GM23338 (cell line): ENCODE measurements at regions not wholly inside any gene's neighbourhood (a gene's known extent, or its start where the extent isn't known, plus 50 kb on each side); places are given as distances from the start of the nearest gene placed in this dataset.

Experiments
- ATAC-seq: fragments of 200-7000 bp; cut with Tn5 transposase; 3 replicates; pipeline ENCODE4 v1.9.1; 2020
- DNase-seq: peaks from one replicate; pipeline ENCODE4 v3.0.0-alpha.2; 2015; ENCODE audit warnings: low spot score
- H2AFZ ChIP-seq: fragments of 200-600 bp; sonication (generic); 2 replicates; pipeline ENCODE4 v1.8.0; 2016; ENCODE audit warnings: antibody characterized with exemption, mild to moderate bottlenecking, moderate library complexity
- H3F3A ChIP-seq: fragments of 200-600 bp; sonication (generic); replicated peaks from 2 replicates; pipeline ENCODE4 v1.8.0; 2017; ENCODE audit warnings: antibody characterized with exemption, mixed run types, low read depth
- H3K27ac ChIP-seq: fragments of 200-600 bp; sonication (generic); 2 replicates; pipeline ENCODE4 v1.6.1; 2016; ENCODE audit warnings: low read depth
- H3K27me3 ChIP-seq: fragments of 200-600 bp; sonication (generic); 2 replicates; pipeline ENCODE4 v1.8.0; 2016; ENCODE audit warnings: mild to moderate bottlenecking, mixed run types, moderate library complexity; ENCODE audit not compliant: insufficient read depth
- H3K36me3 ChIP-seq: fragments of 200-600 bp; sonication (generic); 2 replicates; pipeline ENCODE4 v1.8.0; 2016; ENCODE audit warnings: mild to moderate bottlenecking; ENCODE audit not compliant: insufficient read depth
- H3K4me1 ChIP-seq: fragments of 200-600 bp; sonication (generic); 2 replicates; pipeline ENCODE4 v1.8.0; 2016; ENCODE audit warnings: mild to moderate bottlenecking, moderate library complexity; ENCODE audit not compliant: insufficient read depth
- H3K4me2 ChIP-seq: fragments of 200-600 bp; sonication (generic); 2 replicates; pipeline ENCODE4 v1.7.1; 2017; ENCODE audit warnings: mixed run types
- H3K4me3 ChIP-seq: fragments of 200-600 bp; sonication (generic); 2 replicates; pipeline ENCODE4 v1.6.1; 2016; ENCODE audit warnings: mixed run types
- H3K79me2 ChIP-seq: fragments of 200-600 bp; sonication (generic); replicated peaks from 2 replicates; pipeline ENCODE4 v1.8.0; 2017; ENCODE audit warnings: mild to moderate bottlenecking; ENCODE audit not compliant: insufficient read depth
- H3K9me2 ChIP-seq: fragments of 200-600 bp; sonication (generic); 2 replicates; pipeline ENCODE4 v1.8.0; 2017; ENCODE audit not compliant: insufficient read depth
- H4K20me1 ChIP-seq: fragments of 200-600 bp; sonication (generic); replicated peaks from 2 replicates; pipeline ENCODE4 v1.8.0; 2017; ENCODE audit warnings: mild to moderate bottlenecking; ENCODE audit not compliant: insufficient read depth
- H3K27ac Mint-ChIP-seq: 2 replicates; pipeline ENCODE4 v1.8.0; 2020; ENCODE audit warnings: inconsistent platforms, mild to moderate bottlenecking, moderate library complexity, mixed read lengths
- H3K27me3 Mint-ChIP-seq: 3 replicates; pipeline ENCODE4 v1.8.0; 2022; ENCODE audit warnings: low read depth, mild to moderate bottlenecking, moderate library complexity, mixed read lengths, inconsistent platforms; ENCODE audit not compliant: insufficient read depth, poor library complexity
- H3K36me3 Mint-ChIP-seq: 3 replicates; pipeline ENCODE4 v1.8.0; 2021; ENCODE audit warnings: low read depth, mild to moderate bottlenecking, inconsistent platforms, moderate library complexity, mixed read lengths
- H3K4me1 Mint-ChIP-seq: 3 replicates; pipeline ENCODE4 v1.8.0; 2020; ENCODE audit warnings: mild to moderate bottlenecking, inconsistent platforms, mixed read lengths
- H3K4me3 Mint-ChIP-seq: 3 replicates; pipeline ENCODE4 v1.8.0; 2021; ENCODE audit warnings: moderate library complexity, mild to moderate bottlenecking, inconsistent platforms, mixed read lengths
- H3K9me3 Mint-ChIP-seq: 3 replicates; pipeline ENCODE4 v1.8.0; 2020; ENCODE audit warnings: moderate library complexity, mild to moderate bottlenecking, inconsistent platforms, mixed read lengths
- CREB1 ChIP-seq: fragments of 250-450 bp; sonication (Bioruptor Pico); IDR thresholded peaks from 2 replicates; pipeline ENCODE4 v1.5.0; 2020; ENCODE audit warnings: low read depth, mild to moderate bottlenecking, moderate library complexity
- CTCF ChIP-seq, 2 experiments: fragments of 200-600 bp in 1 of 2; sonication (generic) in 1 of 2; conservative IDR thresholded peaks; 2 replicates each; pipeline versions ENCODE4 v1.5.1 to v1.6.1; 2016 to 2017; ENCODE audit warnings: antibody characterized with exemption in 2 of 2, low read depth in 2 of 2, mild to moderate bottlenecking in 2 of 2, moderate library complexity in 1 of 2
- ETS1 ChIP-seq: IDR thresholded peaks from 2 replicates; pipeline ENCODE4 v1.6.1; 2016; ENCODE audit warnings: antibody characterized with exemption
- EZH2 ChIP-seq: fragments of 200-600 bp; sonication (generic); IDR thresholded peaks from one replicate; pipeline ENCODE4 v1.8.0; 2017; ENCODE audit warnings: antibody characterized with exemption, mild to moderate bottlenecking, low read depth; ENCODE audit not compliant: unreplicated experiment
- EZH2phosphoT487 ChIP-seq: fragments of 200-600 bp; sonication (generic); IDR thresholded peaks from one replicate; pipeline ENCODE4 v1.8.1; 2018; ENCODE audit warnings: antibody characterized with exemption; ENCODE audit not compliant: unreplicated experiment
- JUNB ChIP-seq: IDR thresholded peaks from one replicate; pipeline ENCODE4 v1.6.1; 2016; ENCODE audit warnings: antibody characterized with exemption; ENCODE audit not compliant: unreplicated experiment
- NANOG ChIP-seq: IDR thresholded peaks from 2 replicates; pipeline ENCODE4 v1.6.1; 2016; ENCODE audit warnings: antibody characterized with exemption, borderline replicate concordance
- POLR2AphosphoS5 ChIP-seq: IDR thresholded peaks from 2 replicates; pipeline ENCODE4 v1.6.1; 2016; ENCODE audit warnings: antibody characterized with exemption, low read depth
- REST ChIP-seq: IDR thresholded peaks from one replicate; pipeline ENCODE4 v1.6.1; 2018; ENCODE audit warnings: antibody characterized with exemption; ENCODE audit not compliant: unreplicated experiment
- STAT1 ChIP-seq: IDR thresholded peaks from one replicate; pipeline ENCODE4 v1.6.1; 2016; ENCODE audit warnings: antibody characterized with exemption; ENCODE audit not compliant: unreplicated experiment
- ZNF114 ChIP-seq: fragments of 250-450 bp; sonication (Bioruptor Pico); IDR thresholded peaks from 2 replicates; pipeline ENCODE4 v1.5.0; 2020; ENCODE audit warnings: mild to moderate bottlenecking, moderate library complexity
- ZNF331 ChIP-seq: fragments of 250-450 bp; sonication (Bioruptor Pico); IDR thresholded peaks from 2 replicates; pipeline ENCODE4 v1.5.0; 2020; ENCODE audit warnings: low read depth, mild to moderate bottlenecking, moderate library complexity
- ZNF462 ChIP-seq: fragments of 250-450 bp; sonication (Bioruptor Pico); IDR thresholded peaks from 2 replicates; pipeline ENCODE4 v1.5.0; 2020; ENCODE audit warnings: mild to moderate bottlenecking, moderate library complexity

GRCh38 chr4:38313999-38314561 is 349.9 kb upstream of the KLF3 start:
- Mint-ChIP-seq H3K27me3 (no peaks in the 10 kb centered on the region), H3K4me3 (no peak overlapping the region), H3K9me3 (peaks cover 3% of the 10 kb centered on the region; the same call in 1 of the 3 replicates), H3K4me1 (peaks cover 22% of the 10 kb centered on the region), H3K27ac (no peak overlapping the region), H3K36me3 (no peaks in the 10 kb centered on the region)
- Histone ChIP-seq H4K20me1 (no peaks in the 10 kb centered on the region), H2AFZ (peak overlapping the region; percentile 32; the same call in 1 of the 2 replicates), H3F3A (no peaks in the 10 kb centered on the region), H3K4me3 (no peak overlapping the region), H3K27me3 (no peaks in the 10 kb centered on the region), H3K4me1 (peaks cover 15% of the 10 kb centered on the region), H3K79me2 (no peaks in the 10 kb centered on the region), H3K27ac (no peak overlapping the region), H3K4me2 (no peak overlapping the region), H3K9me2 (0 out of 2 replicates have a peak, but pooled peaks cover 3% of the 10 kb centered on the region), H3K36me3 (no peaks in the 10 kb centered on the region)
- TF ChIP-seq CREB1 (CRISPR knock-in tag) (no peak), ZNF331 (CRISPR knock-in tag) (no peak), CTCF (conservative IDR thresholded peaks at IDR 0.05; ENCODE audit: low read depth in 2 of 2) (no peak), ZNF114 (no peak), ZNF462 (CRISPR knock-in tag) (no peak), EZH2 (no peak), EZH2phosphoT487 (no peak), STAT1 (no peak), NANOG (no peak), ETS1 (no peak), POLR2AphosphoS5 (no peak), REST (no peak), JUNB (no peak)
- no peak for DNase-seq
- ATAC-seq, result no peak
